Fibroblast of mammary gland (primary cell): ENCODE measurements at regions not wholly inside any gene's neighbourhood (a gene's known extent, or its start where the extent isn't known, plus 50 kb on each side); places are given as distances from the start of the nearest gene placed in this dataset.

Experiments
- DNase-seq: peaks from one replicate; pipeline ENCODE4 v3.0.0-alpha.2; 2010; ENCODE audit warnings: low read depth
- H3K4me3 ChIP-seq: 2 replicates; pipeline ENCODE4 v1.5.1; 2011; ENCODE audit warnings: low read depth, mild to moderate bottlenecking, low read length, moderate library complexity; ENCODE audit not compliant: control insufficient read depth
- CTCF ChIP-seq: conservative IDR thresholded peaks from 2 replicates; pipeline ENCODE4 v1.5.1; 2011; ENCODE audit warnings: low read depth, low read length, inconsistent platforms; ENCODE audit not compliant: control insufficient read depth, insufficient read depth

GRCh38 chr1:29784276-29785136, 548.2 kb downstream of the PTPRU start:
- no peak for TF ChIP-seq CTCF
- no peak for DNase-seq
- no peak overlapping the region for H3K4me3 ChIP-seq

- H3K4me3 ChIP-seq, result no peak overlapping the region
- no peak for DNase-seq
- TF ChIP-seq CTCF, result no peak
Observed at GRCh38 chr1:29783508-29784275, 547.4 kb downstream of the PTPRU start.

- DNase-seq, result no peak
- no peak for TF ChIP-seq CTCF
- H3K4me3 ChIP-seq, result no peak overlapping the region
Observed at GRCh38 chr1:29782846-29783507, 546.7 kb downstream of the PTPRU start.

- H3K4me3 ChIP-seq, result no peak overlapping the region
- no peak for DNase-seq
- no peak for TF ChIP-seq CTCF
Observed at GRCh38 chr1:29779146-29779545, 542.8 kb downstream of the PTPRU start.

- no peak for DNase-seq
- H3K4me3 ChIP-seq, result no peak overlapping the region
- no peak for TF ChIP-seq CTCF
Observed at GRCh38 chr1:29777522-29777921, 541.2 kb downstream of the PTPRU start.

GRCh38 chr1:29774355-29774754, 538.0 kb downstream of the PTPRU start:
- DNase-seq, result no peak
- no peak overlapping the region for H3K4me3 ChIP-seq
- no peak for TF ChIP-seq CTCF
